ENCODE measurements at regions not wholly inside any gene's neighbourhood (a gene's known extent, or its start where the extent isn't known, plus 50 kb on each side); places are given as distances from the start of the nearest gene placed in this dataset.

DNA sequence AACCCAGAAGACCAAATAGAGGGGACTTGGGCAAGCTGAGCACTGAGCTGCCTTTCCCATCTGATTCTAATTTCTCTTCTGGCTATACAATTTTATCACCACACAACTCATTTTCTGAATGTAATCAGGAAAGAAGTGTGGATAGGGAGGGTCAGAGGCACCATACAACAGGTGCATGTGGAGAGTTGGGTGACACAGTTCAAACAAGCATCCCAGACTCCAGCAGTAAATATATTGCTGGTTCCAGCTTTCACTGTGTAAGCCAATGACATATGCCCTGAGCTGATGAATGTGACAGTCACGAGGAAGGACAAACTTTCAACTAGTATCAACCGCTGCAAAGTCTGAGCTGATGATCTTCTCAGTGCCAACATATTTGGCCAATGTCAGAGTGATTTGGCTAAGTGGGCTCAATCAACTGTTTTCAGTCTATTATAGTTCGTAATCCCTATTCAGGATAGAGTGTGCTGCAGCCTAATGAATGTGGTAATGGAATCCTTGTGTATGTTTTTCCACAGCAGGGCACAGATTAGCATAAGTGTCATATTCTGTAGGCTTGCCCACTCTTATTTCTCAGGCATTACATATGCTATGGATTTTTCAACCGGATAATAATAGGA lies 109.9 kb upstream of the MEIS1 start:
- Mint-ChIP-seq H3K27me3 (no peaks in the 10 kb centered on the region), H3K36me3 (no peaks in the 10 kb centered on the region), H3K4me1 (no peaks in the 10 kb centered on the region), H3K9me3 (peaks cover 0 to 5% (median 0%) of the 10 kb centered on the region in 7 donors), H3K27ac (no peak overlapping the region), H3K4me3 (no peak overlapping the region)
- Histone ChIP-seq H3K36me3 (ENCODE audit: control insufficient read depth, insufficient read depth, low read length) (no peaks in the 10 kb centered on the region), H3K4me3 (ENCODE audit: low read depth, low read length) (no peak overlapping the region), H3K27ac (ENCODE audit: insufficient read depth, low read length, poor library complexity, severe bottlenecking) (no peak overlapping the region), H3K9me3 (ENCODE audit: control insufficient read depth in 2 of 2, low read length in 2 of 2) (no peaks in the 10 kb centered on the region), H3K27me3 (ENCODE audit: control insufficient read depth, insufficient read depth, low read length) (no peaks in the 10 kb centered on the region), H3K4me1 (ENCODE audit: control insufficient read depth, insufficient read depth, low read length, poor library complexity, severe bottlenecking) (no peaks in the 10 kb centered on the region)
- DNase-seq = no peak
- ATAC-seq (ENCODE audit: low read depth in 2 of 2) = no peak

DNA sequence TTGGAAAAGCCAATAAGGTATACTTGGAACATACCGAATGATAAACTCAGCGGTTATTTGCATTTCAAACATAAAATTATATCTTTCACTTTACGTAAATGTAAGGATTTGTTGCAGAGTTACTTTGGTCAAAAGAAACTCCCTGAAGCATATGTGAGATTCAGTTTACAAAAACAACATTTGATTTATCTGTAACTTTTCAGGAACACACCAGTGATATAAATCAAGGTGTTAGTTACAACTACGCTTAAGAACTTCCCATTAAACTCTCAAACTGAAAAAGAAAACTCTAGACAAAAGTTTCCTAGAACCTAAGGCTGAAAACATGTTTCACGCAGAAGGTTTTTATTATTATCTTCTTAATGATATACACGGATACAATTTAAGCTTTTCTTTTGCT lies 110.6 kb upstream of the MEIS1 start:
- Histone ChIP-seq H3K4me1 (ENCODE audit: control insufficient read depth, insufficient read depth, low read length, poor library complexity, severe bottlenecking) (no peaks in the 10 kb centered on the region), H3K36me3 (ENCODE audit: control insufficient read depth, insufficient read depth, low read length) (no peaks in the 10 kb centered on the region), H3K4me3 (ENCODE audit: low read depth, low read length) (no peak overlapping the region), H3K27ac (ENCODE audit: insufficient read depth, low read length, poor library complexity, severe bottlenecking) (no peak overlapping the region), H3K27me3 (ENCODE audit: control insufficient read depth, insufficient read depth, low read length) (no peaks in the 10 kb centered on the region), H3K9me3 (ENCODE audit: control insufficient read depth in 2 of 2, low read length in 2 of 2) (no peaks in the 10 kb centered on the region)
- Mint-ChIP-seq H3K36me3 (no peaks in the 10 kb centered on the region), H3K27ac (no peak overlapping the region), H3K4me1 (no peaks in the 10 kb centered on the region), H3K4me3 (no peak overlapping the region), H3K27me3 (no peaks in the 10 kb centered on the region), H3K9me3 (peaks cover 0 to 5% (median 0%) of the 10 kb centered on the region in 7 donors)
- ATAC-seq (ENCODE audit: low read depth in 2 of 2) (no peak), DNase-seq (no peak)

DNA sequence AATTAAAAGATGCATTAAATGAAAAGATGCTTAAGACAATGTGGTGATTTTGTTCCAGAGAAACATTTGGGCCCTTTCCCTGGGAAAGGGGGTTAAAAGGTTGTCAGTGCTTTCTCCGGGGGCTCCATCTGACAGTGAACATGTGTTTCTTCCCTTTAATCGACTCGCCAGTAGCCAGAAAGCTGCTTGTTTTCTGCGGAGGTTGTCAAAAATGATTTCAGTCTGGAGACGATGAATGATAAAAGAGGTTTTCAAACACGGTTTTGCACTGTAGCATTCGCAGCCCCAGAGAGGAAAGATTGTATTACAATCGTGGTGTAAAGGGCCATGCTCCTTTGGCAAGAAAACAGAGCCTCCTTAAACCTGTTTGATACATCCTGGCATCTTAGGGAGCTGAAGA lies 111.5 kb upstream of the MEIS1 start:
- H3K27me3 Mint-ChIP-seq = no peaks in the 10 kb centered on the region
- H3K4me3 Mint-ChIP-seq = no peak overlapping the region

DNA sequence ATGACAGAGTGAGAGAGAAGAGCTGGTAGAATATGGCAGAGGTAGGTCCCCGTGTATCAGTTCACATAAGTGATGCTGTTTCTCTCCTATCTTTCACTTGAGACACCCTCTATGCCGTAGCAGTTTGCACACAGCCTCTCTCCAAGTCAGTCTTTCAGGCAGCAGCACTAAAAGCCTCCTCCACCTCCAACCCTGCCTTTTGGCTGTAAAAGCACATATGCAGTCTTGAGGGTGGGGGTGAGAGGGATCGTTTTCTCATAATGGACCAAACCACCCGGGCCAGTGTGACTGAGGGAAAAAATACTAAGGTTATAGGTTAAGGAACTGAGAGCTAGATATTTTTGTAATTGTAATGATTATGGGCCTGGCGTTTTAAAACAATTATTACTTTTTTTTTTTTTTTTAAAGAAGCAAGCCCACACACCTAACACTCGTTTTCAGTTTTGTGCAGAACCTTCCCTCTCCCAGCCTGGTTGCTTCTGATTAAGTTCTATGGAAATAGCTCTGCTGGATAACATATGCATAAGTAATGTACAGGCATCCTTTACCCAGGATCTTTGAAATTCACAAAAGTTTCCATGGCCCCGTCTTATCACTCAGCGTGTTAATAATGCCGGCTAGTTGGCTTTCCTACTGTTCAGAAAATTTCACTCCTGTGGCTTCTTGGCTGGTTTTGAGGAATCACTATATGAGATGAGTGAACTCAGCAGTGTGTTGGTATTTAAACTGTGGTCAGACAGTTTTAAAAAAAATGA lies 112.2 kb upstream of the MEIS1 start:
- no peak overlapping the region for H3K27ac Mint-ChIP-seq
- no peaks in the 10 kb centered on the region for H3K4me1 Mint-ChIP-seq
- Histone ChIP-seq H3K27ac (ENCODE audit: insufficient read depth, low read length, poor library complexity, severe bottlenecking) (no peak overlapping the region), H3K4me3 (ENCODE audit: low read depth, low read length) (no peak overlapping the region), H3K9me3 (ENCODE audit: control insufficient read depth in 2 of 2, low read length in 2 of 2) (peaks cover 0 to 2% of the 10 kb centered on the region in 2 experiments), H3K4me1 (ENCODE audit: control insufficient read depth, insufficient read depth, low read length, poor library complexity, severe bottlenecking) (no peaks in the 10 kb centered on the region), H3K36me3 (ENCODE audit: control insufficient read depth, insufficient read depth, low read length) (no peaks in the 10 kb centered on the region), H3K27me3 (ENCODE audit: control insufficient read depth, insufficient read depth, low read length) (no peaks in the 10 kb centered on the region)
- H3K27me3 Mint-ChIP-seq = no peaks in the 10 kb centered on the region
- no peak for DNase-seq
- peaks cover 0 to 6% (median 0%) of the 10 kb centered on the region in 7 donors for H3K9me3 Mint-ChIP-seq
- H3K36me3 Mint-ChIP-seq = no peaks in the 10 kb centered on the region
- no peak overlapping the region for H3K4me3 Mint-ChIP-seq
- ATAC-seq (ENCODE audit: low read depth in 2 of 2) = no peak

More for the DNA sequence above, 111.5 kb upstream of the MEIS1 start:
- no peaks in the 10 kb centered on the region for H3K36me3 Mint-ChIP-seq
- H3K4me3 ChIP-seq (ENCODE audit: low read depth, low read length) = no peak overlapping the region
- H3K27me3 ChIP-seq (ENCODE audit: control insufficient read depth, insufficient read depth, low read length) = no peaks in the 10 kb centered on the region
- H3K9me3 Mint-ChIP-seq = peaks cover 0 to 3% (median 0%) of the 10 kb centered on the region in 7 donors
- H3K4me1 Mint-ChIP-seq = no peaks in the 10 kb centered on the region
- DNase-seq = no peak
- no peak for ATAC-seq (ENCODE audit: low read depth in 2 of 2)
- H3K27ac Mint-ChIP-seq = no peak overlapping the region
- H3K36me3 ChIP-seq (ENCODE audit: control insufficient read depth, insufficient read depth, low read length) = no peaks in the 10 kb centered on the region
- H3K9me3 ChIP-seq (ENCODE audit: control insufficient read depth in 2 of 2, low read length in 2 of 2) = no peaks in the 10 kb centered on the region
- no peaks in the 10 kb centered on the region for H3K4me1 ChIP-seq (ENCODE audit: control insufficient read depth, insufficient read depth, low read length, poor library complexity, severe bottlenecking)
- no peak overlapping the region for H3K27ac ChIP-seq (ENCODE audit: insufficient read depth, low read length, poor library complexity, severe bottlenecking)

DNA sequence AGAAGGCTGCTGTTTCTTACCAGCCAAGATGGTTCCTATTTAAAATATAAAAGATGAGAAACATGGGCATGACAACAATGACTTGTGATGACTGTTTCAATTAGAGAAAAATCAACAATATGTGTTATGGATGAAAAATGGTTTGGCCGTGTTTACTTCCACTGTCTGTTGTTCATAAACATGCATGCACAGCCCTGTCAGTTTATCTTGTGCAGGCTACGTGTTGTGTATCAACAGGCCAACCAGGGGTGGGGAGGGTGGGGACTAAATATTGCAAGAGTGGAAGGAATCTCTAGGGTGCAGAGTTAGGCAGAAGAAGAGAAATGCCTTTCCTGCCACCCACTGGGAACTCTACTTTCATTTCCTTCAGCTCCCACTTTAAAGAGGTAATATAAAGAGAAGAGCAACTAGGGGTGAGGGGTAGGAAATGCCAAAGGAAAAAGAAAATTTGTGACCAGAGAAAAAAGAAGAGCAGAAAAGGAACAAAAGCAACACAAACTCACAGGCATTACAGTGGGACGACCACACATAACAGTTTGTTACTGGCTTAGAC lies 116.8 kb upstream of the MEIS1 start:
- H3K27ac Mint-ChIP-seq = no peak overlapping the region
- no peaks in the 10 kb centered on the region for H3K36me3 Mint-ChIP-seq
- H3K4me3 Mint-ChIP-seq = no peak overlapping the region

DNA sequence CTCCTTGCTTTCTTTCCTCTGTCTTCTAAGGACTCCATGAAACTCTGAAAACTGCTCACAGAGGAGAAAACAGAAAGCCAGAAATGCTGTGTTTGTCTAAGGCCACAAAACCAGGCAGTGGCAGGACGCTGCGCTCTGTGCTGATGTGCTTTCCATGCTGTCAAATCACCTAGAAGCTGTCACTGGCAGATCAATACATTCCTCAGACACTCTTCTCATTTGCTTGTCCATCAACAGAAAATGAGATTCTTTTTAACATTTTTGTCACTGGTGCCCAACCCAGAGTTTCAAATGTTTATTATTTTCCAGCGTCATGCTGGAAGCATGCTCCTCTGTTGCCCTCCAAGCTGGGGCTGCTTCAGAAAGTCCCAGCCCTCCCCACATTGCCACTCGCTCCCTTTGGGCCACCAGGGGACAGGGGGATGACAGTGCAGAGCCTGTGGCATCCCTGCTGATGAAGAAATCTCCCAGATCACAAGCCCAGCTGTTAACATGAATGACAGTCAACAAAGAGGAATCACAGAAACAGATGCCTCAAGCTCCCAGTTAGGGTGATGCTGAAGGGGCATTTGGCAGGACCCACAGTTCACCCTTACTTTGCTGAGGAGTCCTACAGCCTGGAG lies 117.5 kb upstream of the MEIS1 start:
- no peaks in the 10 kb centered on the region for H3K36me3 Mint-ChIP-seq
- ATAC-seq (ENCODE audit: low read depth in 2 of 2) (no peak), DNase-seq (no peak)
- H3K27ac Mint-ChIP-seq = no peak overlapping the region
- Histone ChIP-seq H3K36me3 (ENCODE audit: control insufficient read depth, insufficient read depth, low read length) (no peaks in the 10 kb centered on the region), H3K4me3 (ENCODE audit: low read depth, low read length) (no peak overlapping the region), H3K9me3 (ENCODE audit: control insufficient read depth in 2 of 2, low read length in 2 of 2) (peaks cover 0 to 2% of the 10 kb centered on the region in 2 experiments), H3K4me1 (ENCODE audit: control insufficient read depth, insufficient read depth, low read length, poor library complexity, severe bottlenecking) (no peaks in the 10 kb centered on the region), H3K27me3 (ENCODE audit: control insufficient read depth, insufficient read depth, low read length) (no peaks in the 10 kb centered on the region), H3K27ac (ENCODE audit: insufficient read depth, low read length, poor library complexity, severe bottlenecking) (no peak overlapping the region)
- H3K4me3 Mint-ChIP-seq = no peak overlapping the region
- H3K27me3 Mint-ChIP-seq = no peaks in the 10 kb centered on the region
- H3K4me1 Mint-ChIP-seq = no peaks in the 10 kb centered on the region
- H3K9me3 Mint-ChIP-seq = peaks cover 0 to 9% (median 1%) of the 10 kb centered on the region in 7 donors

More for the DNA sequence above, 116.8 kb upstream of the MEIS1 start:
- no peak for ATAC-seq (ENCODE audit: low read depth in 2 of 2)
- DNase-seq = no peak
- Mint-ChIP-seq H3K27me3 (no peaks in the 10 kb centered on the region), H3K4me1 (no peaks in the 10 kb centered on the region), H3K9me3 (peaks cover 0 to 7% (median 1%) of the 10 kb centered on the region in 7 donors)
- no peak overlapping the region for H3K27ac ChIP-seq (ENCODE audit: insufficient read depth, low read length, poor library complexity, severe bottlenecking)
- peaks cover 0 to 2% of the 10 kb centered on the region in 2 experiments for H3K9me3 ChIP-seq (ENCODE audit: control insufficient read depth in 2 of 2, low read length in 2 of 2)
- no peaks in the 10 kb centered on the region for H3K36me3 ChIP-seq (ENCODE audit: control insufficient read depth, insufficient read depth, low read length)
- no peaks in the 10 kb centered on the region for H3K27me3 ChIP-seq (ENCODE audit: control insufficient read depth, insufficient read depth, low read length)
- H3K4me3 ChIP-seq (ENCODE audit: low read depth, low read length) = no peak overlapping the region
- H3K4me1 ChIP-seq (ENCODE audit: control insufficient read depth, insufficient read depth, low read length, poor library complexity, severe bottlenecking) = no peaks in the 10 kb centered on the region

DNA sequence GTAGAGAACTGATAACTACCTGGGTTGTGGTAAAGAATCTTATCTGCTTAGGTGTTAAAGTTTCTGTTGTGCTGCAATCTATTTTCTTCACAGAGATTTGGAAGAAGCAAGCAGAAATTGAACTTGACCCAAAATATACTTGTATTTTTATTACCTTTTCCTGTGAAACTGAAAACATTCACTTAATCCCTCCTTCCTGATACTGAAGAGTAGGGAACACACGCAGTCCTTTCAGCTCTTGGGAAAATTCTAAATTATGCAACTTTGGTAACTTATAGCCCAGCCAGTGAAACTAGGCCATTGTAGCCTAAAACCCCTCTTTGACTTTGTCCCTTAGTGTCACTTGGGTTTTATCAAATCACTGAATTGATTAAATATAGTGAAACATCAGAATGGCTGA lies 128.4 kb upstream of the MEIS1 start:
- H3K4me3 Mint-ChIP-seq = no peak overlapping the region
- ATAC-seq (ENCODE audit: low read depth in 2 of 2) (no peak), DNase-seq (no peak)
- H3K27me3 ChIP-seq (ENCODE audit: control insufficient read depth, insufficient read depth, low read length) = no peaks in the 10 kb centered on the region
- H3K4me3 ChIP-seq (ENCODE audit: low read depth, low read length) = no peak overlapping the region
- peaks cover 0 to 15% (median 2%) of the 10 kb centered on the region in 7 donors for H3K9me3 Mint-ChIP-seq
- H3K27ac ChIP-seq (ENCODE audit: insufficient read depth, low read length, poor library complexity, severe bottlenecking) = no peak overlapping the region
- H3K4me1 ChIP-seq (ENCODE audit: control insufficient read depth, insufficient read depth, low read length, poor library complexity, severe bottlenecking) = no peaks in the 10 kb centered on the region
- no peaks in the 10 kb centered on the region for H3K4me1 Mint-ChIP-seq
- no peak overlapping the region for H3K27ac Mint-ChIP-seq
- H3K27me3 Mint-ChIP-seq = no peaks in the 10 kb centered on the region
- H3K9me3 ChIP-seq (ENCODE audit: control insufficient read depth in 2 of 2, low read length in 2 of 2) = no peaks in the 10 kb centered on the region
- no peaks in the 10 kb centered on the region for H3K36me3 ChIP-seq (ENCODE audit: control insufficient read depth, insufficient read depth, low read length)
- no peaks in the 10 kb centered on the region for H3K36me3 Mint-ChIP-seq
